CD14-positive monocyte (primary cell): ENCODE measurements at regions not wholly inside any gene's neighbourhood (a gene's known extent, or its start where the extent isn't known, plus 50 kb on each side); places are given as distances from the start of the nearest gene placed in this dataset.

Experiments used
- DNase-seq, 3 donors: peaks; one replicate each; pipeline ENCODE4 v3.0.0-alpha.2; 2011 to 2022
- H2AFZ ChIP-seq: 2 replicates; pipeline ENCODE4 v1.6.0; 2012; ENCODE audit warnings: mild to moderate bottlenecking, low read depth, low read length, inconsistent platforms; ENCODE audit not compliant: insufficient read depth, poor library complexity, severe bottlenecking
- H3K27ac ChIP-seq, 2 donors: 1 replicate in 1 of 2; 2 replicates in 1 of 2; pipeline ENCODE4 v1.5.1; 2012 to 2013; ENCODE audit warnings: low read length in 2 of 2, control low read depth in 1 of 2, inconsistent platforms in 1 of 2, low read depth in 1 of 2, mild to moderate bottlenecking in 1 of 2
- H3K27me3 ChIP-seq, 2 donors: one replicate each; pipeline versions ENCODE4 v1.6.0 to v1.6.1; 2011 to 2013; ENCODE audit warnings: low read length in 2 of 2; ENCODE audit not compliant: control insufficient read depth in 2 of 2, insufficient read depth in 2 of 2
- H3K36me3 ChIP-seq, 2 donors: replicated peaks in 1 of 2; 1 replicate in 1 of 2; 2 replicates in 1 of 2; pipeline versions ENCODE4 v1.5.1 to v1.6.1; 2012 to 2013; ENCODE audit warnings: low read length in 2 of 2, control low read depth in 1 of 2, inconsistent platforms in 1 of 2, mild to moderate bottlenecking in 1 of 2; ENCODE audit not compliant: insufficient read depth in 2 of 2, control insufficient read depth in 1 of 2
- H3K4me1 ChIP-seq, 2 donors: 1 replicate in 1 of 2; 2 replicates in 1 of 2; pipeline versions ENCODE4 v1.5.1 to v1.6.1; 2012 to 2013; ENCODE audit warnings: low read length in 2 of 2, control low read depth in 1 of 2, inconsistent platforms in 1 of 2, mild to moderate bottlenecking in 1 of 2, moderate library complexity in 1 of 2; ENCODE audit not compliant: insufficient read depth in 2 of 2, control insufficient read depth in 1 of 2
- H3K4me2 ChIP-seq: replicated peaks from 2 replicates; pipeline ENCODE3; 2012; ENCODE audit warnings: low read length, moderate library complexity, mild to moderate bottlenecking; ENCODE audit not compliant: poor library complexity, severe bottlenecking; ENCODE audit errors: extremely low read depth
- H3K4me3 ChIP-seq, 3 experiments: fragments of 200-600 bp in 1 of 3; sonication (generic) in 1 of 3; replicated peaks in 1 of 3; 1 replicate in 2 of 3; 2 replicates in 1 of 3; pipeline ENCODE4 v1.5.1; 2011 to 2013; ENCODE audit warnings: low read length in 3 of 3, mild to moderate bottlenecking in 3 of 3, control low read depth in 2 of 3, low read depth in 2 of 3, inconsistent platforms in 1 of 3, moderate library complexity in 1 of 3
- H3K79me2 ChIP-seq: 2 replicates; pipeline ENCODE4 v1.6.0; 2012; ENCODE audit warnings: mild to moderate bottlenecking, control low read depth, inconsistent platforms, low read length, moderate library complexity; ENCODE audit not compliant: insufficient read depth
- H3K9ac ChIP-seq: 2 replicates; pipeline ENCODE4 v1.6.0; 2017; ENCODE audit warnings: low read length, mild to moderate bottlenecking; ENCODE audit not compliant: insufficient read depth, poor library complexity, severe bottlenecking
- H3K9me3 ChIP-seq, 2 donors: replicated peaks in 1 of 2; 1 replicate in 1 of 2; 2 replicates in 1 of 2; pipeline versions ENCODE4 v1.5.1 to v1.6.1; 2012 to 2013; ENCODE audit warnings: low read length in 2 of 2, control low read depth in 1 of 2; ENCODE audit not compliant: control insufficient read depth in 1 of 2, insufficient read depth in 1 of 2
- H4K20me1 ChIP-seq: 2 replicates; pipeline ENCODE4 v1.6.0; 2012; ENCODE audit warnings: mild to moderate bottlenecking, low read length, control low read depth, moderate library complexity; ENCODE audit not compliant: insufficient read depth
- H3K27ac Mint-ChIP-seq, 7 donors: one replicate each; pipeline ENCODE4 v1.8.0; 2020; ENCODE audit warnings: mild to moderate bottlenecking in 7 of 7, mixed read lengths in 7 of 7, moderate library complexity in 6 of 7, inconsistent platforms in 2 of 7
- H3K27me3 Mint-ChIP-seq, 3 donors: one replicate each; pipeline ENCODE4 v1.8.0; 2021 to 2022; ENCODE audit warnings: low read depth in 3 of 3, mild to moderate bottlenecking in 3 of 3, mixed read lengths in 3 of 3, moderate library complexity in 3 of 3, inconsistent platforms in 1 of 3
- H3K36me3 Mint-ChIP-seq, 2 donors: one replicate each; pipeline ENCODE4 v1.8.0; 2020; ENCODE audit warnings: mixed read lengths in 2 of 2, inconsistent platforms in 1 of 2, mild to moderate bottlenecking in 1 of 2
- H3K4me1 Mint-ChIP-seq: one replicate; pipeline ENCODE4 v1.8.0; 2020; ENCODE audit warnings: mild to moderate bottlenecking, mixed read lengths
- H3K4me3 Mint-ChIP-seq, 2 donors: one replicate each; pipeline ENCODE4 v1.8.0; 2020; ENCODE audit warnings: mild to moderate bottlenecking in 2 of 2, mixed read lengths in 2 of 2, moderate library complexity in 1 of 2
- H3K9me3 Mint-ChIP-seq, 7 donors: one replicate each; pipeline ENCODE4 v1.8.0; 2020 to 2022; ENCODE audit warnings: mixed read lengths in 7 of 7, mild to moderate bottlenecking in 6 of 7, moderate library complexity in 6 of 7, inconsistent platforms in 2 of 7
- CTCF ChIP-seq: fragments of 200-600 bp; IDR thresholded peaks from one replicate; pipeline ENCODE4 v1.8.0; 2022; ENCODE audit warnings: antibody characterized with exemption, mild to moderate bottlenecking
- WGBS: methylation state at CpG from one replicate; pipeline ENCODE4 v1.1.5; 2013; ENCODE audit warnings: missing lambda C conversion rate; ENCODE audit not compliant: insufficient coverage; 5-methylcytosine and 5-hydroxymethylcytosine counted together
- intact Hi-C, 2 donors: fragments of 100-400 bp; cut with micrococcal nuclease; formaldehyde crosslinking; loops; one replicate each; pipeline versions ENCODE4 v1.15.0 to v1.15.1; 2023

GRCh38 chr20:9945408-9945807, 89.4 kb upstream of the ANKEF1 start:
- H3K36me3 Mint-ChIP-seq = no peaks in the 10 kb centered on the region
- H3K27me3 ChIP-seq = peaks cover 0 to 3% of the 10 kb centered on the region in 2 donors

DNA sequence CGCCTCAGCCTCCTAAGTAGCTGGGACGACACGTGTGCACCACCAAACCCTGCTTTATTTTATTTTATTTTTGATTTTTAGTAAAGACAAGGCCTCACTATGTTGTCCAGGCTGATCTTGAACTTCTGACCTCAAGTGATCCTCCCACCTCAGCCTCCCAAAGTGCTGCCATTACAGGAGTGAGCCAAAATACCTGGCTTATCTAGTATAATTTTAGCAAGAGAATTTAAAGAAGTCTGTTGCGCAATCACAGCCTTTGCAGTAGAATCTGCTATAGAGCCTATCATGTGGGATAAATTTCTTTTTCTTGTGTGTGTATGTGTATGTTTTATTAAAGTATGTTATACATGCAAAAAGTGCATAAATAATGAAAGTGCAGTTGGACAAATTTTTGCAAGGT, 92.1 kb upstream of the ANKEF1 start:
- H3K9me3 ChIP-seq = no peaks in the 10 kb centered on the region
- intact Hi-C loops = no loop called here
- H2AFZ ChIP-seq = no peak overlapping the region
- 83% methylated on average over 1 of the region's 4 CpGs for WGBS
- Mint-ChIP-seq H3K9me3 (peaks cover 0 to 4% (median 1%) of the 10 kb centered on the region in 7 donors), H3K36me3 (no peaks in the 10 kb centered on the region), H3K27me3 (peaks cover 2 to 7% (median 3%) of the 10 kb centered on the region in 3 donors), H3K27ac (no peak overlapping the region), H3K4me3 (no peak overlapping the region), H3K4me1 (no peaks in the 10 kb centered on the region)
- no peak for DNase-seq
- H3K79me2 ChIP-seq = no peaks in the 10 kb centered on the region
- no peak overlapping the region for H3K9ac ChIP-seq
- H3K27me3 ChIP-seq = peaks cover 0 to under 1% of the 10 kb centered on the region in 2 donors
- no peaks in the 10 kb centered on the region for H4K20me1 ChIP-seq
- H3K4me2 ChIP-seq = no peak overlapping the region
- no peak overlapping the region for H3K4me3 ChIP-seq
- TF ChIP-seq CTCF = no peak
- no peak overlapping the region for H3K27ac ChIP-seq
- no peaks in the 10 kb centered on the region for H3K4me1 ChIP-seq
- H3K36me3 ChIP-seq = no peaks in the 10 kb centered on the region

More at GRCh38 chr20:9945408-9945807, 89.4 kb upstream of the ANKEF1 start:
- Histone ChIP-seq H4K20me1 (no peaks in the 10 kb centered on the region), H3K9ac (no peak overlapping the region), H3K79me2 (no peaks in the 10 kb centered on the region), H3K4me3 (no peak overlapping the region), H3K36me3 (no peaks in the 10 kb centered on the region), H3K9me3 (no peaks in the 10 kb centered on the region), H3K4me2 (no peak overlapping the region), H3K27ac (no peak overlapping the region), H2AFZ (no peak overlapping the region), H3K4me1 (no peaks in the 10 kb centered on the region)
- intact Hi-C loops = no loop called here
- Mint-ChIP-seq H3K4me1 (no peaks in the 10 kb centered on the region), H3K27ac (no peak overlapping the region), H3K4me3 (no peak overlapping the region), H3K27me3 (peaks cover 3 to 7% (median 3%) of the 10 kb centered on the region in 3 donors), H3K9me3 (peaks cover 0 to 2% (median 1%) of the 10 kb centered on the region in 7 donors)
- no peak for TF ChIP-seq CTCF
- no peak for DNase-seq
- whole genome bisulfite sequencing = no CpG with 5 or more reads among the region's 1 CpG
